H1 (cell line): ENCODE measurements at regions not wholly inside any gene's neighbourhood (a gene's known extent, or its start where the extent isn't known, plus 50 kb on each side); places are given as distances from the start of the nearest gene placed in this dataset.

ENCODE experiments used
- CTCF ChIA-PET: fragments of 300-600 bp; sonication (Branson Sonifier 250); formaldehyde crosslinking; loops from one replicate; lab custom pipeline; 2021; ENCODE audit not compliant: partially characterized antibody; lab: Charles Lee
- POLR2A ChIA-PET: fragments of 300-600 bp; sonication (Branson Sonifier 250); formaldehyde crosslinking; loops from one replicate; lab custom pipeline; 2021; ENCODE audit warnings: inconsistent platforms; ENCODE audit not compliant: partially characterized antibody; lab: Charles Lee
- DNase-seq, 2 experiments: peaks; one replicate each; pipeline versions ENCODE4 v3.0.0 to v3.0.0-alpha.2; 2010 to 2022; ENCODE audit warnings: low spot score in 2 of 2, low read depth in 1 of 2, mixed read lengths in 1 of 2
- FAIRE-seq: peaks from 2 replicates; lab custom pipeline; 2011; peaks lifted over from hg19 to GRCh38; lab: Jason Lieb, UNC
- H2AFZ ChIP-seq: 2 replicates; pipeline ENCODE4 v1.8.1; 2012; ENCODE audit warnings: low read length, inconsistent platforms
- H2AK5ac ChIP-seq: 2 replicates; pipeline ENCODE4 v1.6.1; 2013; ENCODE audit warnings: low read depth, low read length
- H2BK120ac ChIP-seq: replicated peaks from 2 replicates; pipeline ENCODE3; 2013; ENCODE audit warnings: low read depth, low read length, inconsistent platforms
- H2BK12ac ChIP-seq: 2 replicates; pipeline ENCODE4 v1.6.1; 2013; ENCODE audit warnings: low read depth, low read length
- H2BK15ac ChIP-seq: 2 replicates; pipeline ENCODE4 v1.6.1; 2013; ENCODE audit warnings: low read length
- H2BK20ac ChIP-seq: 2 replicates; pipeline ENCODE4 v1.6.1; 2013; ENCODE audit warnings: low read length
- H2BK5ac ChIP-seq: 2 replicates; pipeline ENCODE4 v1.6.1; 2013; ENCODE audit warnings: low read depth, low read length
- H3K14ac ChIP-seq: 2 replicates; pipeline ENCODE4 v1.6.1; 2013; ENCODE audit warnings: inconsistent platforms; ENCODE audit not compliant: insufficient read length
- H3K18ac ChIP-seq: 2 replicates; pipeline ENCODE4 v1.6.1; 2013; ENCODE audit warnings: low read length; ENCODE audit errors: extremely low read depth
- H3K23ac ChIP-seq: 2 replicates; pipeline ENCODE4 v1.6.1; 2013; ENCODE audit warnings: inconsistent platforms; ENCODE audit not compliant: insufficient read length
- H3K23me2 ChIP-seq: 2 replicates; pipeline ENCODE4 v1.6.1; 2013; ENCODE audit warnings: low read depth, low read length
- H3K27ac ChIP-seq: 2 replicates; pipeline ENCODE4 v1.6.1; 2011; ENCODE audit warnings: low read depth, low read length, inconsistent platforms
- H3K27me3 ChIP-seq, 4 experiments: replicated peaks in 1 of 4; 1 replicate in 1 of 4; 2 replicates in 3 of 4; pipeline versions ENCODE4 v1.6.1 to v1.8.1; 2011 to 2013; ENCODE audit warnings: low read length in 3 of 4, mild to moderate bottlenecking in 3 of 4, inconsistent platforms in 2 of 4, mixed read lengths in 2 of 4, moderate library complexity in 1 of 4; ENCODE audit not compliant: control insufficient read depth in 3 of 4, insufficient read depth in 3 of 4; ENCODE audit errors: extremely low read depth in 1 of 4
- H3K36me3 ChIP-seq, 4 experiments: 2 replicates each; pipeline versions ENCODE4 v1.6.1 to v1.8.1; 2011 to 2013; ENCODE audit warnings: mild to moderate bottlenecking in 4 of 4, low read length in 3 of 4, moderate library complexity in 2 of 4, control low read depth in 1 of 4, inconsistent platforms in 1 of 4; ENCODE audit not compliant: insufficient read depth in 4 of 4, control insufficient read depth in 2 of 4
- H3K4ac ChIP-seq: replicated peaks from 2 replicates; pipeline ENCODE3; 2013; ENCODE audit warnings: low read length, low read depth, mixed read lengths, inconsistent platforms; ENCODE audit not compliant: insufficient read length
- H3K4me1 ChIP-seq, 4 experiments: replicated peaks in 1 of 4; 1 replicate in 1 of 4; 2 replicates in 3 of 4; pipeline versions ENCODE4 v1.6.1 to v1.8.1; 2011 to 2013; ENCODE audit warnings: low read length in 3 of 4, inconsistent platforms in 2 of 4, mixed read lengths in 1 of 4; ENCODE audit not compliant: insufficient read depth in 4 of 4, control insufficient read depth in 3 of 4
- H3K4me2 ChIP-seq, 2 experiments: 2 replicates each; pipeline versions ENCODE4 v1.6.1 to v1.8.1; 2011 to 2013; ENCODE audit warnings: low read depth in 2 of 2, low read length in 2 of 2, control low read depth in 1 of 2, inconsistent platforms in 1 of 2, mild to moderate bottlenecking in 1 of 2; ENCODE audit not compliant: insufficient read depth in 1 of 2
- H3K4me3 ChIP-seq, 4 experiments: fragments of 200-600, 300-600 bp in 1 of 4; sonication (generic), shearing (Covaris generic), sonication (Bioruptor Twin) in 1 of 4; 2 replicates each; pipeline versions ENCODE4 v1.5.1 to v1.8.1; 2011 to 2016; ENCODE audit warnings: low read length in 4 of 4, low read depth in 3 of 4, control low read depth in 2 of 4, inconsistent platforms in 2 of 4, mild to moderate bottlenecking in 2 of 4, mixed read lengths in 1 of 4, moderate library complexity in 1 of 4; ENCODE audit not compliant: insufficient read depth in 2 of 4; ENCODE audit errors: extremely low read depth in 1 of 4
- H3K56ac ChIP-seq: replicated peaks from 2 replicates; pipeline ENCODE3; 2013; ENCODE audit warnings: low read depth, mild to moderate bottlenecking, mixed read lengths, low read length, inconsistent platforms; ENCODE audit not compliant: insufficient read length
- H3K79me1 ChIP-seq: 2 replicates; pipeline ENCODE4 v1.6.1; 2013; ENCODE audit warnings: low read depth, low read length, control low read depth
- H3K79me2 ChIP-seq, 2 experiments: 2 replicates each; pipeline versions ENCODE4 v1.6.1 to v1.8.1; 2012 to 2013; ENCODE audit warnings: low read length in 2 of 2, mild to moderate bottlenecking in 2 of 2, inconsistent platforms in 1 of 2; ENCODE audit not compliant: insufficient read depth in 2 of 2, control insufficient read depth in 1 of 2
- H3K9ac ChIP-seq, 4 experiments: replicated peaks in 1 of 4; 1 replicate in 1 of 4; 2 replicates in 3 of 4; pipeline versions ENCODE4 v1.6.1 to v1.8.1; 2011 to 2013; ENCODE audit warnings: low read depth in 3 of 4, low read length in 3 of 4, control low read depth in 2 of 4, mild to moderate bottlenecking in 2 of 4, moderate library complexity in 2 of 4, inconsistent platforms in 1 of 4; ENCODE audit errors: extremely low read depth in 1 of 4
- H3K9me3 ChIP-seq, 2 experiments: 2 replicates each; pipeline versions ENCODE4 v1.6.1 to v1.8.1; 2012 to 2013; ENCODE audit warnings: mild to moderate bottlenecking in 2 of 2, moderate library complexity in 2 of 2, control low read depth in 1 of 2, inconsistent platforms in 1 of 2, low read depth in 1 of 2, low read length in 1 of 2, mixed read lengths in 1 of 2; ENCODE audit not compliant: insufficient read depth in 2 of 2
- H4K20me1 ChIP-seq, 2 experiments: replicated peaks in 1 of 2; 2 replicates each; pipeline versions ENCODE3 to v1.8.1; 2011 to 2013; ENCODE audit warnings: inconsistent platforms in 2 of 2, low read length in 2 of 2, mild to moderate bottlenecking in 1 of 2; ENCODE audit not compliant: insufficient read depth in 2 of 2, control insufficient read depth in 1 of 2
- H4K5ac ChIP-seq: 2 replicates; pipeline ENCODE4 v1.6.1; 2013; ENCODE audit warnings: low read length, low read depth, mixed read lengths, inconsistent platforms; ENCODE audit not compliant: insufficient read length
- H4K8ac ChIP-seq: 2 replicates; pipeline ENCODE4 v1.8.0; 2013; ENCODE audit warnings: mild to moderate bottlenecking, moderate library complexity, low read length, inconsistent platforms; ENCODE audit not compliant: insufficient read depth; ENCODE audit errors: extremely low read depth
- H4K91ac ChIP-seq: replicated peaks from 2 replicates; pipeline ENCODE3; 2013; ENCODE audit warnings: low read length, mixed read lengths, inconsistent platforms; ENCODE audit not compliant: insufficient read length
- BACH1 ChIP-seq: IDR thresholded peaks from 2 replicates; pipeline ENCODE4 v1.6.1; 2012; ENCODE audit warnings: low read length, improper control_type of control experiment
- BCL11A ChIP-seq, 2 experiments: IDR thresholded peaks; one replicate each; pipeline ENCODE4 v1.6.1; 2011; ENCODE audit warnings: low read depth in 2 of 2, low read length in 2 of 2, mild to moderate bottlenecking in 2 of 2
- EP300 ChIP-seq, 2 experiments: IDR thresholded peaks; 1 replicate in 1 of 2; 2 replicates in 1 of 2; pipeline ENCODE4 v1.6.1; 2011 to 2012; ENCODE audit warnings: low read depth in 2 of 2, low read length in 2 of 2, mild to moderate bottlenecking in 2 of 2, borderline replicate concordance in 1 of 2, inconsistent platforms in 1 of 2, moderate library complexity in 1 of 2
- GTF2F1 ChIP-seq: IDR thresholded peaks from 2 replicates; pipeline ENCODE4 v1.6.1; 2012; ENCODE audit warnings: low read depth, low read length, improper control_type of control experiment, borderline replicate concordance
- JUN ChIP-seq: IDR thresholded peaks from 2 replicates; pipeline ENCODE4 v1.6.1; 2011; ENCODE audit warnings: low read depth, mild to moderate bottlenecking, improper control_type of control experiment, low read length
- JUND ChIP-seq: IDR thresholded peaks from 2 replicates; pipeline ENCODE4 v1.6.1; 2011; ENCODE audit warnings: mild to moderate bottlenecking, improper control_type of control experiment, low read length
- KDM1A ChIP-seq: fragments of 200-600, 300-600 bp; sonication (generic); IDR thresholded peaks from 2 replicates; pipeline ENCODE4 v1.7.1; 2016; ENCODE audit warnings: mild to moderate bottlenecking, low read length, borderline replicate concordance
- KDM5A ChIP-seq: fragments of 200-600 bp; IDR thresholded peaks from 2 replicates; pipeline ENCODE4 v1.7.1; 2012; ENCODE audit warnings: mild to moderate bottlenecking, low read length, inconsistent platforms, mixed read lengths
- MAFK ChIP-seq: IDR thresholded peaks from 2 replicates; pipeline ENCODE4 v1.6.1; 2012; ENCODE audit warnings: low read depth, mild to moderate bottlenecking, improper control_type of control experiment, low read length
- RBBP5 ChIP-seq: IDR thresholded peaks from 2 replicates; pipeline ENCODE4 v1.7.1; 2012; ENCODE audit warnings: low read depth, mild to moderate bottlenecking, inconsistent platforms, low read length, moderate library complexity, borderline replicate concordance
- RNF2 ChIP-seq: fragments of 200-900, 300-1000 bp; sonication (generic); IDR thresholded peaks from 2 replicates; pipeline ENCODE4 v1.7.1; 2016; ENCODE audit warnings: borderline replicate concordance, low read depth, mild to moderate bottlenecking, antibody characterized with exemption, low read length; ENCODE audit not compliant: poor library complexity, severe bottlenecking; ENCODE audit errors: missing control alignments
- SP2 ChIP-seq: IDR thresholded peaks from 2 replicates; pipeline ENCODE4 v1.6.1; 2012; ENCODE audit warnings: mild to moderate bottlenecking, low read length, inconsistent platforms
- TAF1 ChIP-seq: IDR thresholded peaks from 2 replicates; pipeline ENCODE4 v1.6.1; 2011; ENCODE audit warnings: mild to moderate bottlenecking, low read depth, low read length
- YY1 ChIP-seq: IDR thresholded peaks from 2 replicates; pipeline ENCODE4 v1.6.1; 2011; ENCODE audit warnings: low read depth, mild to moderate bottlenecking, low read length
- WGBS, 2 experiments: shearing (Covaris generic) in 1 of 2; methylation state at CpG; one replicate each; pipeline versions ENCODE4 v1.1.6 to v1.1.7; 2013 to 2015; ENCODE audit warnings: low lambda C conversion rate in 2 of 2, mixed read lengths in 2 of 2, inconsistent platforms in 1 of 2, low coverage in 1 of 2, missing lambda C conversion rate in 1 of 2; ENCODE audit not compliant: insufficient replicate concordance in 2 of 2, insufficient coverage in 1 of 2, insufficient read length in 1 of 2; ENCODE audit errors: extremely low coverage in 1 of 2, missing lambda C conversion rate in 1 of 2; 5-methylcytosine and 5-hydroxymethylcytosine counted together

- Histone ChIP-seq H3K56ac (no peak overlapping the region), H3K79me2 (no peaks in the 10 kb centered on the region), H2BK120ac (no peak overlapping the region), H3K79me1 (no peaks in the 10 kb centered on the region), H3K23ac (no peak overlapping the region), H2BK12ac (0 out of 2 replicates have a peak overlapping the region, but pooled peaks have one; percentile 31), H3K27ac (no peak overlapping the region), H2AFZ (no peak overlapping the region), H3K4ac (no peak overlapping the region), H3K27me3 (no peaks in the 10 kb centered on the region), H4K5ac (no peak overlapping the region), H3K9me3 (no peaks in the 10 kb centered on the region), H3K9ac (no peak overlapping the region), H3K14ac (no peak overlapping the region), H4K8ac (no peak overlapping the region), H3K4me3 (no peak overlapping the region), H2BK5ac (no peak overlapping the region), H3K18ac (no peak overlapping the region), H4K20me1 (no peaks in the 10 kb centered on the region), H3K36me3 (no peaks in the 10 kb centered on the region), H3K23me2 (no peaks in the 10 kb centered on the region), H2BK20ac (no peak overlapping the region), H2BK15ac (no peak overlapping the region), H4K91ac (no peak overlapping the region), H3K4me1 (no peaks in the 10 kb centered on the region), H3K4me2 (no peak overlapping the region), H2AK5ac (no peak overlapping the region)
- 86% methylated on average over 4 of the region's 4 CpGs; no CpG with 5 or more reads in 1 of the 2 experiments for WGBS, 2 experiments
- no peak for FAIRE-seq
- ChIA-PET CTCF (interaction anchor here (0.7 to 1.3 kb wide), 2 partner anchors 110 to 211 kb away, joined by 3 to 7 read pairs; no protein-coding TSS in a partner anchor), POLR2A (no interaction called here)
- DNase-seq: no peak
- TF ChIP-seq KDM1A (no peak), RBBP5 (no peak), TAF1 (no peak), BCL11A (IDR thresholded peaks at IDR 0.05; ENCODE audit: low read depth in 2 of 2, low read length in 2 of 2) (no peak), MAFK (no peak), EP300 (IDR thresholded peaks at IDR 0.05; ENCODE audit: borderline replicate concordance in 1 of 2, low read depth in 2 of 2, low read length in 2 of 2) (no peak), SP2 (no peak), BACH1 (no peak), KDM5A (no peak), GTF2F1 (no peak), JUN (no peak), RNF2 (no peak), YY1 (no peak), JUND (no peak)
These were observed 141.1 kb upstream of the PTPRG start for GRCh38 chr3:61420136-61420759.
